Activated T-helper 2 cell treated with anti-CD3 and anti-CD28 coated beads, Interferon-gamma antibody, Interleukin-2, Interleukin-4, amounts not matched to agents 10 μg/mL and 5 μg/mL and 100 μg/mL, durations not matched to agents 14 hours and 24 hours and 36 hours (primary cell): ENCODE measurements at regions not wholly inside any gene's neighbourhood (a gene's known extent, or its start where the extent isn't known, plus 50 kb on each side); places are given as distances from the start of the nearest gene placed in this dataset.
A peak's percentile ranks its signal among the peaks of the same experiment; 100 is the strongest.

Experiments used
- DNase-seq: peaks from one replicate; pipeline ENCODE4 v3.0.0; 2021; ENCODE audit warnings: low spot score
- H3K27ac Mint-ChIP-seq: one replicate; pipeline ENCODE4 v1.8.0; 2021; ENCODE audit warnings: mixed read lengths
- H3K27me3 Mint-ChIP-seq: one replicate; pipeline ENCODE4 v1.8.0; 2021; ENCODE audit warnings: low read depth, mixed read lengths
- H3K36me3 Mint-ChIP-seq: one replicate; pipeline ENCODE4 v1.8.0; 2021; ENCODE audit warnings: low read depth, mixed read lengths
- H3K4me1 Mint-ChIP-seq: one replicate; pipeline ENCODE4 v1.8.0; 2021; ENCODE audit warnings: low read depth, mixed read lengths
- H3K4me3 Mint-ChIP-seq: one replicate; pipeline ENCODE4 v1.8.0; 2021; ENCODE audit warnings: low read depth, mild to moderate bottlenecking, moderate library complexity, mixed read lengths
- H3K9me3 Mint-ChIP-seq: one replicate; pipeline ENCODE4 v1.8.0; 2021; ENCODE audit warnings: mixed read lengths
- intact Hi-C: fragments of 100-400 bp; cut with micrococcal nuclease; formaldehyde crosslinking; loops from one replicate; pipeline ENCODE4 v1.15.1; 2023

DNA sequence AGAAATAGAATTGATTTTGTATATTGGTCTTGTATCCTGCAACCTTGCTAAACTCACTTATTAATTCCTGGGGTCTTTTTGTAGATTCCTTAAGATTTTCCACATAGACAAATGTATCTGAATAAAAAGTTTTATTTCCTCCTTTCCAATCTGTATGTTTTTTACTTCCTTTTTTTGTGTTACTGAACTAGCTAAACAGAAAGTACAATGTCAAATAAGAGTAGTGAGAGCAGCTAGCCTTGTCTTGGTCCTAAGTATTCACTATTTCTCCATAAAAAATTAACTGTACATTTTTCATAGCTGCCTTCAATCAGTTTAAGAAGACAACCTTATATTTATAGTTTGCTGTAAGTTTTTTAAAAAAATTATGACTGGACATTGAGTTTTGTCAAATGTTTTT is 74.9 kb downstream of the FASLG start:
- H3K9me3 Mint-ChIP-seq: peaks cover 14% of the 10 kb centered on the region
- DNase-seq: no peak
- no peaks in the 10 kb centered on the region for H3K36me3 Mint-ChIP-seq
- H3K4me3 Mint-ChIP-seq: no peak overlapping the region
- no peaks in the 10 kb centered on the region for H3K4me1 Mint-ChIP-seq
- H3K27me3 Mint-ChIP-seq: peaks cover 50% of the 10 kb centered on the region
- H3K27ac Mint-ChIP-seq: no peak overlapping the region
- intact Hi-C loops: no loop called here

DNA sequence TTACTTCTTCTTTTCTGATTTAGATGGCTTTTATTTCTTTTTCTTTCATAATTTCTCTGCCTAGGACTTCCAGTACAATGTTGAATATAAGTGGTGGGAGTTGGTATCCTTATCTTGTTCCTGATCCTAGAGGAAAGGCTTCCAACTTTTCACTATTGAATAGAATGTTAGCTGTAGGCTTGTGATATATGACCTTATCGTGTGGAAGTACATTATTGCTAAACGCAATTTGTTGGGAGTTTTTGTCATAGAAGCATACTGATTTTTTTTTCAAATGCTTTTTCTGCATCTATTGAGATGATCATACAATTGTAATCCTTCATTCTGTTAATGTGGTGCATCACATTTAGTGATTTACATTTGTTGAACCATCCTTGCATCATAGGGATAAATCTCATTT is 79.5 kb downstream of the FASLG start:
- Mint-ChIP-seq H3K4me3 (no peak overlapping the region), H3K9me3 (no peaks in the 10 kb centered on the region), H3K27me3 (peaks cover 70% of the 10 kb centered on the region), H3K36me3 (no peaks in the 10 kb centered on the region), H3K27ac (no peak overlapping the region), H3K4me1 (no peaks in the 10 kb centered on the region)
- intact Hi-C loops: no loop called here
- DNase-seq: no peak

- peaks cover 56% of the 10 kb centered on the region for H3K27me3 Mint-ChIP-seq
- H3K36me3 Mint-ChIP-seq: no peaks in the 10 kb centered on the region
- no peaks in the 10 kb centered on the region for H3K9me3 Mint-ChIP-seq
- no peak overlapping the region for H3K4me3 Mint-ChIP-seq
- intact Hi-C loops: loop anchor here (10.0 kb wide), 2 partner anchors 292 to 1412 kb away; partner anchors contain the start of gene RABGAP1L
- peaks cover 26% of the 10 kb centered on the region for H3K4me1 Mint-ChIP-seq
- no peak for DNase-seq
- H3K27ac Mint-ChIP-seq: no peak overlapping the region
Measured at GRCh38 chr1:172742599-172743500, 83.9 kb downstream of the FASLG start.

DNA sequence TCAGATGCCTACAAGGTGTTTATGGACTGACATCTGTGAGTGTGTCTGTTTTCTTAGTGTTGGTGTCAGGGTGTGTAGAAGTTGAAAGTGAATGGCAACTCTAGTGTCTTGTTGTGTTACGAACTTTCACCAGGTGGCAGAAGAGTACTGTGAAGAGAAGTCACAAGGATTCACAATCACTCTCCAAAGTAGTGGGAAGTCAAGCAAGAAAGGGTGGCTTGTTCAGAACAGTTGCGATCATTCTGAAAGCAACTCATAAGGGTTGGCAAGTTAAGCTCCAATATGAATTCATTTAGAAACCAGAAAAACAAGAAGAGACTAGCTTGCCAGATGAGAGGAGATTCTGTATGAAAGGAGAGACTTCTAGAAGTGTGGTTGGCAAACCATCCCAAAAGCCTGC is 86.1 kb downstream of the FASLG start:
- Mint-ChIP-seq H3K9me3 (no peaks in the 10 kb centered on the region), H3K27ac (peak overlapping the region; percentile 18), H3K36me3 (no peaks in the 10 kb centered on the region), H3K4me1 (peaks cover 26% of the 10 kb centered on the region), H3K27me3 (peaks cover 49% of the 10 kb centered on the region), H3K4me3 (no peak overlapping the region)
- DNase-seq: no peak
- intact Hi-C loops: loop anchor here (1.0 to 10.0 kb wide), 13 partner anchors 74 to 1410 kb away; partner anchors contain the start of genes CENPL, DARS2, PRDX6 and RABGAP1L

DNA sequence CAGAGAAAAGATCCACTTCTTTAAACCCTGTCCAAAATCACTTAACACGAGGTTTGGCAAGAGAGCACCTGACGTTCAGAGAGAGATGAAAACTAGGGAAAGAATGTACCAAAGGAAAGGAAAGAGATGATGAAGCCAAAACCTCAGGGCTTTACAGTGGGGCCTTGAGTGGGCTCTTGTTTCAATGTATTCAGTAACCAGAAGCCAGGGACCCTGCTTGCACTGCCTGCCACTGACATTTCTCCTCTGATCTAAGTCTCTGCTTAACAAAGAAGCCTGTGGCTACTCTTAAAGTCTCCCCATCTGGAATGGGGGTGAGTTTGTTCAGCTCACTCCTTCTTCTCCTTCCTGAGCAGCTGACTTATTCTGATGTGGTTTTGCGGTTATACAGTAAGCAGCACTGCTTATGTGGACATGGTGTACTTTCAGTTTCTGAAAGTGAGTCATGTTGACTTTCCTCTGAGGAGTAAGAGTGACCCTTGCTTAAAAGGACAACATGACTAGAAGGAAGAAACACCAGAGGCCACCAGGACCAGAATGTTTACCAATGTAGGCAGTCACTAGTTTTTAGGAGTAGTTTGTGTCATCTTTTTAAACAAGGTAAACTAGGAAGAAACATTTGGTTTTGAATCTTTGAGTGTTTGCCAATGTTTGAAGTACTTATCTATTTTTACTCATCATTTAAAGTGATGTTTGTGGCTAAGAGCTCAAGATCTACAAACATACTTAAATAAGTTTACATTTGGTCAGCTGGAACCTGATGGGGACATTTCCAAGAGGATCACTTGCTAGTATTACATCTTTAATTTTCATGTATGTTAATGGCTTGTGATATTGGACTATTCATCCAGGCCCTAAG is 87.4 kb downstream of the FASLG start:
- Mint-ChIP-seq H3K27me3 (peaks cover 44% of the 10 kb centered on the region), H3K4me3 (no peak overlapping the region), H3K4me1 (peaks cover 26% of the 10 kb centered on the region), H3K27ac (no peak overlapping the region), H3K9me3 (no peaks in the 10 kb centered on the region), H3K36me3 (no peaks in the 10 kb centered on the region)
- DNase-seq: peak; percentile 32
- intact Hi-C loops: loop anchor here (2.0 to 10.0 kb wide), 8 partner anchors 16 to 1408 kb away; partner anchors contain the start of genes PRDX6 and RABGAP1L

DNA sequence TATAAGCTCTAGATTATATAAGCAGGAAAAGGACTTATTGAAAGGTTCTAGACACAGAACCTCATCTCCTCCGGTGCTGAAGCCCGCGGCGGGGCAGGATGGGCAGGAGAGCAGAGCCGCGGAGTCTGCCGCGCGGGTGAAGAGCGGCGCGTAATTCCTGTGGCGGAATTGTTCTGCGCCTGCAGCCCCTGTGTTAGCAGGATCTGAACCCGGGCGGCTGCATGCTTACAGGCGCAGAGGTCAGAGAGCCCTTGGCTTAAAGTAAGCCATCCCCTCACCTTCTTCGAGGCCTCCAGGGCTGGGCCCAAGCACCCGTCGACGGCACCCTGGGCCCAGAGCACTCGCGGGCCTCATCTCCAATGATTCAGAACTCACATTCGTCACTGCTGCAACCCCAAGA is 89.3 kb downstream of the FASLG start:
- Mint-ChIP-seq H3K36me3 (no peaks in the 10 kb centered on the region), H3K27ac (no peak overlapping the region), H3K27me3 (peaks cover 34% of the 10 kb centered on the region), H3K4me3 (no peak overlapping the region), H3K4me1 (peaks cover 26% of the 10 kb centered on the region), H3K9me3 (no peaks in the 10 kb centered on the region)
- no peak for DNase-seq
- intact Hi-C loops: loop anchor here (5.0 to 10.0 kb wide), 6 partner anchors 134 to 1407 kb away; partner anchors contain the start of genes PRDX6 and RABGAP1L

DNA sequence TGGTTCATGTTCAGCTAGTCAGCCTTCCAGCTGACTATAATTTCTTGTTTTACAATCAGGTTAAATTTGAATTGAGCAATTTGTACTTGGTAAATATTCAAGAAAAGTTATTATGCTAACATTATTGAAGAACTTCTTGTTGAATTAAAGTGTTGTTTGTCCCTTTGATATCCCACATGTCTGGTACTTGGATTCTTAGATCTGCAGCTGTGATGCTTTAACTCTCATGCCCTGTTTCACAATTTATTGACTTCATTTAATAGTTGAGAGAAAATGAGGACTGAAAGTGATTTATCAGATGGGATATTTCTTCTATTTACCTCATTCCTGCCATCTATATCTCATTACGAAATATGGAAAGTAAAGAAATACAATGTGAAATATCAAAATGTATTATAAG is 92.8 kb downstream of the FASLG start:
- intact Hi-C loops: no loop called here

GRCh38 chr1:172753964-172754363 is 95.1 kb downstream of the FASLG start:
- Mint-ChIP-seq H3K4me3 (no peak overlapping the region), H3K27me3 (peaks cover 47% of the 10 kb centered on the region), H3K4me1 (peaks cover 22% of the 10 kb centered on the region), H3K36me3 (no peaks in the 10 kb centered on the region), H3K27ac (no peak overlapping the region), H3K9me3 (no peaks in the 10 kb centered on the region)
- intact Hi-C loops: no loop called here
- no peak for DNase-seq

More for the DNA sequence above, 92.8 kb downstream of the FASLG start:
- peaks cover 23% of the 10 kb centered on the region for H3K4me1 Mint-ChIP-seq
- no peak overlapping the region for H3K4me3 Mint-ChIP-seq
- H3K9me3 Mint-ChIP-seq: no peaks in the 10 kb centered on the region
- no peak for DNase-seq
- peaks cover 37% of the 10 kb centered on the region for H3K27me3 Mint-ChIP-seq
- H3K27ac Mint-ChIP-seq: no peak overlapping the region
- no peaks in the 10 kb centered on the region for H3K36me3 Mint-ChIP-seq

- Mint-ChIP-seq H3K27ac (no peak overlapping the region), H3K9me3 (no peaks in the 10 kb centered on the region), H3K27me3 (peaks cover 47% of the 10 kb centered on the region), H3K4me1 (peaks cover 22% of the 10 kb centered on the region), H3K4me3 (no peak overlapping the region), H3K36me3 (no peaks in the 10 kb centered on the region)
- intact Hi-C loops: no loop called here
- DNase-seq: no peak
Measured at GRCh38 chr1:172754609-172755008, 95.7 kb downstream of the FASLG start.

DNA sequence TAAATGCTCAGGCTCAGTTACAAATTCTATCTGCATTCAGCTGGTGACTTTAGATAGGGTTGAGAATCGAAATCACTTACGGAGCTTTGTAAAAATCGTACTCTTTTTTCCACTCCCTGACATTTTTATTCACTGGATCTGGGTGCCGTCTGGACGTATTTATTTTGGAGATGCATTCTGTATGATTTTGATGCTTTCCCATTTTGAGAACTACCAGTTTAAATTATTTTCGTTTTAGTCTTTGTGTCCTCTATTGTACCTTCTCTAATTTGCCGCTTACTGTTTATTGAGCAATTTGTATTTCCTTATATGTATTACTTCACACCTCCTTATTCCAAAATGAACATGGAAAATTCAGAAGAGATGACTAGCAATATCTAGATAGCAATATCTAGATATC is 96.2 kb downstream of the FASLG start:
- Mint-ChIP-seq H3K27ac (no peak overlapping the region), H3K9me3 (no peaks in the 10 kb centered on the region), H3K4me1 (peaks cover 22% of the 10 kb centered on the region), H3K36me3 (no peaks in the 10 kb centered on the region), H3K27me3 (peaks cover 49% of the 10 kb centered on the region), H3K4me3 (no peak overlapping the region)
- DNase-seq: no peak
- intact Hi-C loops: no loop called here

GRCh38 chr1:172756024-172756423 is 97.1 kb downstream of the FASLG start:
- H3K4me1 Mint-ChIP-seq: peaks cover 27% of the 10 kb centered on the region

DNA sequence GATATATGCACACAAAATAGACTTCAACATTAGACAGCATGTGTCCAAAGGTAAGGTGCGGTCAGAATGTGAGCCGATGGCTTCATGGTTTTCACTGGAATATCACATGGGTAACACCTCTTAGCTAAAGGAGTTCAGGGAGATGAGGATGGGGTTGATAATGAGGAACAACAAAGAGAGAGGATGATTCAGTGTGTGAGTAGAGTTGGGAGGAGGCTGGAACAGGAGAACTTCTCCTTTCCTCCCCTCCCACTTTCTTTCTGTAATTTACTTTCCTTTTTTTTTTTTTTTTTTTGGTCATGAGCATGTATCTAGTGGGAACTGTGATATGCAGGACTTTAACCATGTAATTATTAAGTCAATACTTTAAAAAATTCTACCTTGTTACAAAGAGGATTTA is 99.4 kb downstream of the FASLG start:
- Mint-ChIP-seq H3K36me3 (no peaks in the 10 kb centered on the region), H3K27ac (no peak overlapping the region), H3K4me3 (no peak overlapping the region), H3K4me1 (peaks cover 42% of the 10 kb centered on the region), H3K27me3 (peaks cover 45% of the 10 kb centered on the region), H3K9me3 (peaks cover under 1% of the 10 kb centered on the region)
- intact Hi-C loops: no loop called here
- no peak for DNase-seq

More at GRCh38 chr1:172756024-172756423, 97.1 kb downstream of the FASLG start:
- no peaks in the 10 kb centered on the region for H3K36me3 Mint-ChIP-seq
- H3K27ac Mint-ChIP-seq: no peak overlapping the region
- no peaks in the 10 kb centered on the region for H3K9me3 Mint-ChIP-seq
- DNase-seq: no peak
- intact Hi-C loops: no loop called here
- peaks cover 53% of the 10 kb centered on the region for H3K27me3 Mint-ChIP-seq
- no peak overlapping the region for H3K4me3 Mint-ChIP-seq
